ENCODE measurements at regions not wholly inside any gene's neighbourhood (a gene's known extent, or its start where the extent isn't known, plus 50 kb on each side); places are given as distances from the start of the nearest gene placed in this dataset.
"Not testable (repeated sequence)": the region's sequence is repeated elsewhere in the genome, so short reads cannot be mapped to it uniquely, and the experiment has no call there.

DNA sequence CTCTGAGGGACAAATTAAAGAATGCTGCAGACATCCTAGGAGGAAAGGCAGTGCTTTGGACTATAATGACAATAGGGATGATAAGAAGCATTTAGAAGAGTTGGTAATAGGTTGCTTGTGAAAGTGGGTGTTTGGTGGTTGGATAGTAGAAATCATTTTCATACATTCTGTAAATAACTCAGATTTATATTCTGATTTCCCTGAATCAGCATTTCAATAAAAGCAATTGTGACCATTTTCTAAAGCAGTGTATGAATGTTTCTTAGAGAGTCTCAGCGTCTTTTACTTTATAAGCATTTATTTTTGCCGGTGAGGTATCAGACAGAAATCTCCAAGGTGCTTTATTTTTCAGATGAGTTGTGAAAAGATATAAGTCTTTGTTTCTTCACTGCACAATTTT lies 1099.0 kb upstream of the LRRTM1 start:
- 76 to 85% methylated on average over 2 of the region's 2 CpGs for WGBS, 2 donors
- TF ChIP-seq, protein P1, sequence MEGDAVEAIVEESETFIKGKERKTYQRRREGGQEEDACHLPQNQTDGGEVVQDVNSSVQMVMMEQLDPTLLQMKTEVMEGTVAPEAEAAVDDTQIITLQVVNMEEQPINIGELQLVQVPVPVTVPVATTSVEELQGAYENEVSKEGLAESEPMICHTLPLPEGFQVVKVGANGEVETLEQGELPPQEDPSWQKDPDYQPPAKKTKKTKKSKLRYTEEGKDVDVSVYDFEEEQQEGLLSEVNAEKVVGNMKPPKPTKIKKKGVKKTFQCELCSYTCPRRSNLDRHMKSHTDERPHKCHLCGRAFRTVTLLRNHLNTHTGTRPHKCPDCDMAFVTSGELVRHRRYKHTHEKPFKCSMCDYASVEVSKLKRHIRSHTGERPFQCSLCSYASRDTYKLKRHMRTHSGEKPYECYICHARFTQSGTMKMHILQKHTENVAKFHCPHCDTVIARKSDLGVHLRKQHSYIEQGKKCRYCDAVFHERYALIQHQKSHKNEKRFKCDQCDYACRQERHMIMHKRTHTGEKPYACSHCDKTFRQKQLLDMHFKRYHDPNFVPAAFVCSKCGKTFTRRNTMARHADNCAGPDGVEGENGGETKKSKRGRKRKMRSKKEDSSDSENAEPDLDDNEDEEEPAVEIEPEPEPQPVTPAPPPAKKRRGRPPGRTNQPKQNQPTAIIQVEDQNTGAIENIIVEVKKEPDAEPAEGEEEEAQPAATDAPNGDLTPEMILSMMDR (IDR thresholded peaks at IDR 0.05), result no peak

DNA sequence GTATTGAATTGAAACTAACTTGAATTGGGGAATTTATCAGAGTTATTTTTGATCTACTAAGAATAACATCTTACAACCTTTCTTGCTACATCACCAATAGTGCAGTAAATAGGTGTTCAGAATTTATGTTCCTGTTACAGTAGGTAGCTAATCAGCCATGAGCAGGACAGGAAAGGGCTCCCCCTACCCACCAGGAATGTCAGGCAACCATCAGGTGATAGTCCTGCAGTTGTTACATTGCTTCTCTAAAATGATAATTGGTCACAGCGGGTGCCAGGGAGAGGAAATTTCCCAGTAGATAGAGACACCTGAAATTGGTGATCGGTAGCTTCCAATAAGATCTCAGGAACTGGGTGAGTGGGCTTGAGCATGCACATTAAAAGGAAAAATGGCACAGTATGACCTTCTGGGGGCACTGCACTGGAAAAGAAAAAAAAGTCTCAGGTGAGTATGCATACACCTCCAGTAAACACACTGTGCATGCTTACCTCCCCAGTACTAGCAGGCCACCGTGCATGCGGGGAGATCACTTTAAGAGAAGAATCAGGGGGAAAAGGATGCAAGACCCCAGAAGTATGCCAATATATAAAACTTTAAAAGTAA lies 1092.0 kb upstream of the LRRTM1 start:
- no peak for DNase-seq
- TF ChIP-seq, protein P1 (IDR thresholded peaks at IDR 0.05), result no peak
- Histone ChIP-seq H3K4me3 (no peak overlapping the region), H3K27me3 (no peaks in the 10 kb centered on the region), H3K27ac (no peak overlapping the region), H3K9me3 (no peaks in the 10 kb centered on the region), H3K4me1 (no peaks in the 10 kb centered on the region), H3K36me3 (no peaks in the 10 kb centered on the region)
- FAIRE-seq, result no peak
- intact Hi-C loops (cut with DNase I), result no loop called here
- ATAC-seq, result no peak
- 79 to 90% methylated on average over 4 of the region's 4 CpGs for WGBS, 2 donors

More for the DNA sequence above, 1099.0 kb upstream of the LRRTM1 start:
- H3K9me3 ChIP-seq, result no peaks in the 10 kb centered on the region
- H3K36me3 ChIP-seq, result no peaks in the 10 kb centered on the region
- H3K4me1 ChIP-seq, result no peaks in the 10 kb centered on the region
- H3K27me3 ChIP-seq, result no peaks in the 10 kb centered on the region
- H3K27ac ChIP-seq, result no peak overlapping the region
- intact Hi-C loops (cut with DNase I), result no loop called here
- ATAC-seq (no peak), FAIRE-seq (no peak), DNase-seq (no peak)
- no peak overlapping the region for H3K4me3 ChIP-seq

DNA sequence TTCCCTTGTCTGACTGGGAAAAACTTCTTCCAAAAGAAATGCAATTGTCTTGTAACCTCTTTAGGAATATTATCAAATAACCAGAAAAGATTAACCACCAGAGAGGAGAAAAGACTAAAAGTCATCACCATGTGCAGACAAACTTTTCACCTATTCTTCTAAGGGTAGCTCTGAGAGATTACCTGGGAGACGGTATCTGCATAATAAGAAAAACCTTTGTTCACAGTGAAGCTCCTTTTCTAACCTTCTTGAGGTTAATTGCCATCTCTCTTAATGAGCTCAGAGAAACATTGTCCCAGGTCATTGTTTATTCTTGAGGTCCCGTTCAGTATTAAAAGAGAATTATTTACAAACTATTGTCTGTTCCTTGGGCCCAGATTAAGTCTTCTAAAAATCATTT lies 1091.2 kb upstream of the LRRTM1 start:
- Histone ChIP-seq H3K36me3 (no peaks in the 10 kb centered on the region), H3K4me3 (no peak overlapping the region), H3K27me3 (no peaks in the 10 kb centered on the region), H3K27ac (no peak overlapping the region), H3K9me3 (no peaks in the 10 kb centered on the region), H3K4me1 (no peaks in the 10 kb centered on the region)
- WGBS, 2 donors, result 32 to 34% methylated on average over 2 of the region's 2 CpGs
- DNase-seq (no peak), FAIRE-seq (no peak), ATAC-seq (no peak)
- TF ChIP-seq, protein P1 (IDR thresholded peaks at IDR 0.05), result no peak
- intact Hi-C loops (cut with DNase I), result no loop called here

DNA sequence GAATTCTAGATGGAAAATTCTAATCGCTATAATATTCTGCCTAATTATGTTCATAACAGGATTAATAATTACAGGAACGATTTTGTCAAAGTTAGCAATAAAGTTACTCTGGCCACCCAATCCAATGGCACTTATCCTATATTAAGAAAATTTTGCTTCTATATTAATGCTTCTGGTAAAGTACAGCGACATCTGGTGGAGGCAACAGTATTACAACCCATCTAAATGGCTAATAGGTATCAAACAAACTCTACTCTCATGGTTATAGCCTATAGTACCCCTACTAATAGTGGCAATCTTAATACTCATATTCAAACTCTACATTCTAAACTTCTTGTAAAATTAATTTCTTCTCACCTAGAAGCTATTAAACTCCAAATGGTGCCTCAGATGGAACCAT lies 1084.7 kb upstream of the LRRTM1 start:
- H3K36me3 ChIP-seq, result no peaks in the 10 kb centered on the region
- DNase-seq, result no peak
- ATAC-seq, result no peak
- H3K4me1 ChIP-seq, result no peaks in the 10 kb centered on the region
- H3K27me3 ChIP-seq, result no peaks in the 10 kb centered on the region
- WGBS, 2 donors, result 56 to 67% methylated on average over 3 of the region's 3 CpGs
- TF ChIP-seq, protein P1 (IDR thresholded peaks at IDR 0.05), result no peak
- no peak overlapping the region for H3K27ac ChIP-seq
- no peak for FAIRE-seq
- no peaks in the 10 kb centered on the region for H3K9me3 ChIP-seq
- H3K4me3 ChIP-seq, result no peak overlapping the region
- intact Hi-C loops (cut with DNase I), result no loop called here

DNA sequence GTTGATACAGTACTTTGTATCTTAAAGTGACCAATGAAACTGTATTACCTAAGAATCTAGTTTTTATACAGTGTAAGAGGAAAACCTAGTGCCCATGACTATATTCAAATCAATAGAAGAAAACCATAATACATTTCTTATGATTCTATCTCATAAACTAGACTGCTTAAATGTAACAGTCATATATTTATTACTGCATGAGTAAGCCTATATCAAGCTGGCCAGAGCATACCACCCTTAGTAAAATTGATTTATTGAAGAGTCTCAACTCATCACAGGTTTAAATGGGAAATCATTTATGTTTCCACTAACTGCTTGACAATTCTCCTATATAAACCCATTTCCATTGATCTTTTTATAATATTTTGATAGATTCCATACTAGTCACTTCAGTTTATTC lies 1059.2 kb upstream of the LRRTM1 start:
- Histone ChIP-seq H3K36me3 (no peaks in the 10 kb centered on the region), H3K4me1 (no peaks in the 10 kb centered on the region), H3K27me3 (no peaks in the 10 kb centered on the region), H3K9me3 (no peaks in the 10 kb centered on the region), H3K27ac (no peak overlapping the region), H3K4me3 (no peak overlapping the region)
- DNase-seq (no peak), FAIRE-seq (no peak), ATAC-seq (no peak)
- intact Hi-C loops (cut with DNase I), result no loop called here
- TF ChIP-seq, protein P1 (IDR thresholded peaks at IDR 0.05), result no peak

DNA sequence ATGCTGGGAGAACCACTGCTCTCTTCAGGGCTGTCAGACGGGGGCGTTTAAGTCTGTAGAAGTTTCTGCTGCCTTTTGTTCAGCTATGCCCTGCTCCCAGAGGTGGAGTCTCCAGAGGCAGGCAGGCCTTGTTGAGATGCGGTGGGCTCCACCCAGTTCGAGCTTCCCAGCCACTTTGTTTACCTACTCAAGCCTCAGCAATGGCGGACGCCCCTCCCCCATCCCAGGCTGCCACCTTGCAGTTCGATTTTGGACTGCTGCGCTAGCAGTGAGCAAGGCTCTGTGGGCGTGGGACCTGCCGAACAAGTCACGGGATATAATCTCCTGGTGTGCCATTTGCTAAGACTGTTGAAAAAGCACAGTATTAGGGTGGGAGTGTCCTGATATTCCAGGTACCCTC lies 1057.9 kb upstream of the LRRTM1 start:
- ATAC-seq; H3K27ac ChIP-seq; H3K9me3 ChIP-seq; H3K36me3 ChIP-seq; H3K4me3 ChIP-seq; H3K27me3 ChIP-seq; FAIRE-seq; H3K4me1 ChIP-seq; intact Hi-C loops (cut with DNase I): not testable (repeated sequence)
- WGBS, 2 donors, result 70 to 81% methylated on average over 11 of the region's 11 CpGs
- peak in 3 of 6 donors; percentile 19 to 35 (median 25) for DNase-seq

Measured in pancreas (tissue), 10 donors.